Testis (tissue), 2 donors: ENCODE measurements at regions not wholly inside any gene's neighbourhood (a gene's known extent, or its start where the extent isn't known, plus 50 kb on each side); places are given as distances from the start of the nearest gene placed in this dataset.
"Not testable (repeated sequence)": the region's sequence is repeated elsewhere in the genome, so short reads cannot be mapped to it uniquely, and the experiment has no call there.

Experiments used
- DNase-seq: peaks from one replicate; pipeline ENCODE4 v3.0.0-alpha.2; 2019
- H3K27ac ChIP-seq, 2 donors: fragments of 200-600 bp; sonication (generic); one replicate each; pipeline ENCODE4 v1.5.1; 2019
- H3K27me3 ChIP-seq: fragments of 200-600 bp; sonication (generic); one replicate; pipeline ENCODE4 v1.5.1; 2019
- H3K36me3 ChIP-seq: fragments of 200-600 bp; sonication (generic); one replicate; pipeline ENCODE4 v1.5.1; 2017; ENCODE audit warnings: low read depth; ENCODE audit errors: missing control alignments
- H3K4me1 ChIP-seq: fragments of 200-600 bp; sonication (generic); one replicate; pipeline ENCODE4 v1.5.1; 2019
- H3K4me3 ChIP-seq, 2 donors: fragments of 200-600 bp; sonication (generic); one replicate each; pipeline ENCODE4 v1.5.1; 2017 to 2019
- H3K9me3 ChIP-seq: fragments of 200-600 bp; sonication (generic); one replicate; pipeline ENCODE4 v1.5.1; 2017
- POLR2A ChIP-seq: fragments of 450-650 bp; IDR thresholded peaks from one replicate; pipeline ENCODE4 v1.6.1; 2017; ENCODE audit warnings: antibody characterized with exemption, mild to moderate bottlenecking, moderate library complexity
- WGBS, 2 donors: methylation state at CpG; one replicate each; pipeline ENCODE4 v1.1.5; 2018; 5-methylcytosine and 5-hydroxymethylcytosine counted together
- intact Hi-C: fragments of 100-400 bp; cut with DNase I; formaldehyde crosslinking; loops from one replicate; pipeline ENCODE4 v1.15.1; 2023; ENCODE audit warnings: low total_unique reads
- TF ChIP-seq, protein P1 (sequence below), 3 experiments: fragments of 450-650 bp in 2 of 3; fragments of 200-600 bp in 1 of 3; sonication (generic) in 1 of 3; IDR thresholded peaks; one replicate each; pipeline ENCODE4 v1.5.1; 2016 to 2019; ENCODE audit warnings: antibody characterized with exemption in 3 of 3, mild to moderate bottlenecking in 2 of 3, moderate library complexity in 1 of 3

DNA sequence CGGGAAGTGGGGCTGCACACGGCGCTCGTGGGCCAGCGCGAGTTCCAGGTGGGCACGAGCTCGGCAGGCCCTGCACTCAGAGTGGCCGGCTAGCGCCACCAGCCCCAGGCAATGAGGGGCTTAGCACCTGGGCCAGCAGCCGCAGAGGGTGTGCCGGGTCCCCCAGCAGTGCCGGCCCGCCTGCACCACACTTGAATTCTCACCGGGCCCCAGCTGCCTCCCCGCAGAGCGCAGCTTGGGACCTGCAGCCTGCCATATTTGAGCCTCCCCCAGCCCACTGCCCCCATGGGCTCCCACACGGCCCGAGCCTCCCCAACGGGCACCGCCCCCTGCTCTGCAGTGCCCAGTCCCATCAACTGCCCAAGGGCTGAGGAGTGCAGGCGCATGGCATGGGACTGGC, 87.5 kb downstream of the CHCHD4 start:
- no peak for DNase-seq
- TF ChIP-seq, protein P1, sequence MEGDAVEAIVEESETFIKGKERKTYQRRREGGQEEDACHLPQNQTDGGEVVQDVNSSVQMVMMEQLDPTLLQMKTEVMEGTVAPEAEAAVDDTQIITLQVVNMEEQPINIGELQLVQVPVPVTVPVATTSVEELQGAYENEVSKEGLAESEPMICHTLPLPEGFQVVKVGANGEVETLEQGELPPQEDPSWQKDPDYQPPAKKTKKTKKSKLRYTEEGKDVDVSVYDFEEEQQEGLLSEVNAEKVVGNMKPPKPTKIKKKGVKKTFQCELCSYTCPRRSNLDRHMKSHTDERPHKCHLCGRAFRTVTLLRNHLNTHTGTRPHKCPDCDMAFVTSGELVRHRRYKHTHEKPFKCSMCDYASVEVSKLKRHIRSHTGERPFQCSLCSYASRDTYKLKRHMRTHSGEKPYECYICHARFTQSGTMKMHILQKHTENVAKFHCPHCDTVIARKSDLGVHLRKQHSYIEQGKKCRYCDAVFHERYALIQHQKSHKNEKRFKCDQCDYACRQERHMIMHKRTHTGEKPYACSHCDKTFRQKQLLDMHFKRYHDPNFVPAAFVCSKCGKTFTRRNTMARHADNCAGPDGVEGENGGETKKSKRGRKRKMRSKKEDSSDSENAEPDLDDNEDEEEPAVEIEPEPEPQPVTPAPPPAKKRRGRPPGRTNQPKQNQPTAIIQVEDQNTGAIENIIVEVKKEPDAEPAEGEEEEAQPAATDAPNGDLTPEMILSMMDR (IDR thresholded peaks at IDR 0.05) = no peak
- TF ChIP-seq POLR2A = no peak
- Histone ChIP-seq H3K36me3 (no peaks in the 10 kb centered on the region), H3K9me3 (no peaks in the 10 kb centered on the region), H3K4me3 (no peak overlapping the region), H3K4me1 (no peaks in the 10 kb centered on the region), H3K27ac (no peak overlapping the region), H3K27me3 (no peaks in the 10 kb centered on the region)
- intact Hi-C loops = no loop called here
- 91 to 92% methylated on average over 13 to 19 of the region's 22 CpGs for WGBS, 2 donors

DNA sequence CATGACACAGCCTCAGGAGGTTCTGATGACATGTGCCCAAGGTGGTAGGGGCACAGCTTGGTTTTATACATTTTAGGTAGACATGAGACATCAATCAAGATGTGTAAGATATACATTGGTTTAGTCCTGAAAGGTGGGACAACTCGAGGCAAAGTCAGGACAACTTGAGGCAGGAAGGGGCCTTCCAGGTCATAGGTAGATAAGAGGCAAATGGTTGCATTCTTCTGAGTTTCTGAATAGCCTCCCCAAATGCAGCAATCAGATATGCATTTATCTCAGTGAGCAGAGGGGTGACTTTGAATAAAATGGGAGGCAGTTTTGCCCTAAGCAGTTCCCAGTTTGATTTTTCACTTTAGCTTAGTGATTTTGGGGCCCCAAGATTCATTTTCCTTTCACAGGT, 91.6 kb downstream of the CHCHD4 start:
- TF ChIP-seq, protein P1 (IDR thresholded peaks at IDR 0.05) = no peak
- TF ChIP-seq POLR2A = no peak
- 64 to 93% methylated on average over 1 of the region's 1 CpG for WGBS, 2 donors
- H3K27ac ChIP-seq = no peak overlapping the region

DNA sequence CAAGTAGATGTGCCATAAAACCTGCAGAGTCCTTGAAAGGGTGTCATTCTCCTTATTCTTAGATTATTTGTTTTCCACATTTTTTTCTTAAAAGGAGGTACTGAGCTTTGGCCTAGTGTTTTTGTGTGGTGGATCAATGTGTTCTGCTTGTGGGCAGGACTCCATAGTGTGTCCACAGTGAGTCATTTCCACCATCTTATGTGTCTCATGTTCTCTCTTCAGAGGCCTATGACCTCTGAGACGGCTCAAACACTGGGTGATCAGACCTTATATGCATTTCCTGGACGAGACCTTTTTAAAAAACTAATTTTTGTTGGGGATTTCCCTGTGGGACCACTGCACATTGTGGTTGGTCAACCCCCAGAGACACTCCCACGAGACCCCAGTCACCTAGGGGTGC, 93.4 kb downstream of the CHCHD4 start:
- Histone ChIP-seq H3K4me1 (no peaks in the 10 kb centered on the region), H3K9me3 (no peaks in the 10 kb centered on the region), H3K27me3 (no peaks in the 10 kb centered on the region), H3K27ac (no peak overlapping the region), H3K4me3 (no peak overlapping the region), H3K36me3 (no peaks in the 10 kb centered on the region)
- 60 to 76% methylated on average over 3 of the region's 3 CpGs for WGBS, 2 donors
- DNase-seq = no peak
- intact Hi-C loops = no loop called here
- TF ChIP-seq POLR2A = no peak
- TF ChIP-seq, protein P1 (IDR thresholded peaks at IDR 0.05) = no peak

More for the DNA sequence above, 91.6 kb downstream of the CHCHD4 start:
- no peak for DNase-seq
- no peaks in the 10 kb centered on the region for H3K36me3 ChIP-seq
- H3K4me1 ChIP-seq = no peaks in the 10 kb centered on the region
- no peaks in the 10 kb centered on the region for H3K9me3 ChIP-seq
- no peak overlapping the region for H3K4me3 ChIP-seq
- intact Hi-C loops = no loop called here
- no peaks in the 10 kb centered on the region for H3K27me3 ChIP-seq

DNA sequence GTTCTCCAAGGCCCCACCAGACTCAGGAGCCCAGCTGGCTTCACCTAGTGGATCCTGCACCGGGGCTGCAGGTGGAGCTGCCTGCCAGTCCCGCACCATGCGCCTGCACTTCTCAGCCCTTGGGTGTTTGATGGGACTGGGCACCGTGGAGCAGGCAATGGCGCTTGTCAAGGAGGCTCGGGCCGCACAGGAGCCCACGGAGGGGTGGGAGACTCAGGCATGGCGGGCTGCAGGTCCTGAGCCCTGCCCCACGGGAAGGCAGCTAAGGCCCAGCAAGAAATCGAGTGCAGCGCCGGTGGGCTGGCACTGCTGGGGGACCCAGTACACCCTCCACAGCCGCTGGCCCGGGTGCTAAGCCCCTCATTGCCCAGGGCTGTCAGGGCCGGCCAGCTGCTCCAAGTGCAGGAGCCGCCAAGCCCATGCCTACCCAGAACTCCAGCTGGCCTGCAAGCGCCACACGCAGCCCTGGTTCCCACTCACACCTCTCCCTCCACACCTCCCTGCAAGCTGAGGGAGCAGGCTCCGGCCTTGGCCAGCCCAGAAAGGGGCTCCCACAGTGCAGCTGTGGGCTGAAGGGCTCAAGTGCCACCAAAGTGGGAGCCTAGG, 95.2 kb downstream of the CHCHD4 start:
- H3K9me3 ChIP-seq, H3K36me3 ChIP-seq, H3K4me3 ChIP-seq, intact Hi-C loops, H3K4me1 ChIP-seq, H3K27ac ChIP-seq, DNase-seq, H3K27me3 ChIP-seq: not testable (repeated sequence)
- 97 to 98% methylated on average over 14 to 20 of the region's 20 CpGs for WGBS, 2 donors

DNA sequence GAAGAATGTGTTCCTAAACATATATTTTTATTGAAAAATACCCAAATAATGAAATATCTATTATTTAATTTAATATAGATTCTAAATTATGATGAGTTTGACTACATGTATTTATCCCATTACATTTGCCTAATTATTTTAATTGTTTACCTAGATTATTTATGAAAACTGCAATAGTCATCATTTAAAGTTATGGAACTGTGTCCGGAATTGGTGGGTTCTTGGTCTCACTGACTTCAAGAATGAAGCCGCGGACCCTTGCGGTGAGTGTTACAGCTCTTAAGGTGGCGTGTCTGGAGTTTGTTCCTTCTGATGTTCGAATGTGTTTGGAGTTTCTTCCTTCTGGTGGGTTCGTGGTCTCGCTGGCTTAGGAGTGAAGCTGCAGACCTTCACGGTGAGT, 96.5 kb downstream of the CHCHD4 start:
- DNase-seq, intact Hi-C loops, H3K36me3 ChIP-seq, H3K4me1 ChIP-seq, H3K27ac ChIP-seq, H3K4me3 ChIP-seq, H3K27me3 ChIP-seq, H3K9me3 ChIP-seq: not testable (repeated sequence)
- WGBS, 2 donors = 88 to 92% methylated on average over 9 of the region's 9 CpGs

DNA sequence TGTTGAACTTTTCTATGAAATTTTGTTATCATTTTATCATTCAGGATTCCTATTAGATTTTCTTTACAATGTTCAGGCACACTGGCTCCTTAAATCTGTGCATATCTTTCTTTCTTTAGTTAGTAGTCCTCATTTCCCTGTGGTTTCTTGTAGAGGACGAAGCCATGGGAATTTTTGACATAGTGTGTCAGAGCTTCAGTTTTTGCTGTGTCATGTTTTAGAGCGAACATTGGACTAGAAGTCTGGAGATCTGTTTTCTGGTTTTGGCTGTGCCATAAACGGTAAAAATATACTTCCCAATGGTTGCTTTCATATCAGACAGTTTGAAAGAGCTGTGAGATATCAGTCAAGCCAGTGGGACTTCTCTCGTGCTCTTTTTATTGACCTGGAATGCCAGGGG, 105.2 kb downstream of the CHCHD4 start:
- Histone ChIP-seq H3K27me3 (no peaks in the 10 kb centered on the region), H3K9me3 (no peaks in the 10 kb centered on the region), H3K4me1 (no peaks in the 10 kb centered on the region), H3K36me3 (no peaks in the 10 kb centered on the region), H3K27ac (no peak overlapping the region), H3K4me3 (no peak overlapping the region)
- 76 to 78% methylated on average over 4 of the region's 4 CpGs for WGBS, 2 donors
- intact Hi-C loops = no loop called here
- DNase-seq = no peak
- no peak for TF ChIP-seq POLR2A
- TF ChIP-seq, protein P1 (IDR thresholded peaks at IDR 0.05) = no peak
